GM21360 (cell line): ENCODE measurements at regions not wholly inside any gene's neighbourhood (a gene's known extent, or its start where the extent isn't known, plus 50 kb on each side); places are given as distances from the start of the nearest gene placed in this dataset.
A peak's percentile ranks its signal among the peaks of the same experiment; 100 is the strongest.
"Not testable (repeated sequence)": the region's sequence is repeated elsewhere in the genome, so short reads cannot be mapped to it uniquely, and the experiment has no call there.

Experiments used
- ATAC-seq: cut with Tn5 transposase; IDR thresholded peaks from one replicate; pipeline ENCODE4 v1.9.1; 2021; ENCODE audit warnings: mild to moderate bottlenecking, moderate library complexity; ENCODE audit not compliant: unreplicated experiment

DNA sequence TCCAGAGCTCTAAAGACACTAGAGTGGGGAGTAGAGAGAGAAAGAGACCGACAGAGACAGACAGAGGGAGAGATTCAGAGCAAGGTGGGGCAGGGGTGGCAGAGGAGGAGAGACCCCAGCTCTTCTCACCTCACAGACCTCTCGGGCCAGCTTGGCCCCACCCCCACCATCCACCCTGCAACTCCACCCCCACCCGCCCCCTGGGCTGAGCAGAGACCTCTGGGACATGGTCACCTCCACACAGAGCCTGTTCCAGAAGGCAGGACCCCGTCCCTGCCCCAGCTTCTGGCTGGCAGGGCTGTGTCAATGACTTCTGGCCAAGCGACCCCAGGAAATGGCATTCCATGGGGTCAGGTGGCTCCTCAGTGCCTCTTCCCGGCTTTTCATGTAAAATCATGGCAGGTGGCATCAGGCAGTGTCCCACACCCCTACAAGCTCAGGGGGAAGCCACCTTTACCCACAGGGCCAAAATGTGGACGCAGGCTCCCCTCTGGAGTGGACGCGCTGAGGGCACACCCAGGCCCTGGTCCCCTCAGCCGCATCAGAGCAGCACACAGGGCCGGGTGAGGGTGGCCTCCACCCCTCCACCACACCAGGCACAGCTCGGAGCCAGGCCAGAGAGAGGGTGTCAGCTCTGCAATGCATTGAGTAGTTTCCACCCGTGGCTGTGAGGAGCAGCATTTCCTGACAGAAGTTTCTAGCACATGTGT is 131.2 kb upstream of the LPCAT1 start:
- no peak for ATAC-seq

DNA sequence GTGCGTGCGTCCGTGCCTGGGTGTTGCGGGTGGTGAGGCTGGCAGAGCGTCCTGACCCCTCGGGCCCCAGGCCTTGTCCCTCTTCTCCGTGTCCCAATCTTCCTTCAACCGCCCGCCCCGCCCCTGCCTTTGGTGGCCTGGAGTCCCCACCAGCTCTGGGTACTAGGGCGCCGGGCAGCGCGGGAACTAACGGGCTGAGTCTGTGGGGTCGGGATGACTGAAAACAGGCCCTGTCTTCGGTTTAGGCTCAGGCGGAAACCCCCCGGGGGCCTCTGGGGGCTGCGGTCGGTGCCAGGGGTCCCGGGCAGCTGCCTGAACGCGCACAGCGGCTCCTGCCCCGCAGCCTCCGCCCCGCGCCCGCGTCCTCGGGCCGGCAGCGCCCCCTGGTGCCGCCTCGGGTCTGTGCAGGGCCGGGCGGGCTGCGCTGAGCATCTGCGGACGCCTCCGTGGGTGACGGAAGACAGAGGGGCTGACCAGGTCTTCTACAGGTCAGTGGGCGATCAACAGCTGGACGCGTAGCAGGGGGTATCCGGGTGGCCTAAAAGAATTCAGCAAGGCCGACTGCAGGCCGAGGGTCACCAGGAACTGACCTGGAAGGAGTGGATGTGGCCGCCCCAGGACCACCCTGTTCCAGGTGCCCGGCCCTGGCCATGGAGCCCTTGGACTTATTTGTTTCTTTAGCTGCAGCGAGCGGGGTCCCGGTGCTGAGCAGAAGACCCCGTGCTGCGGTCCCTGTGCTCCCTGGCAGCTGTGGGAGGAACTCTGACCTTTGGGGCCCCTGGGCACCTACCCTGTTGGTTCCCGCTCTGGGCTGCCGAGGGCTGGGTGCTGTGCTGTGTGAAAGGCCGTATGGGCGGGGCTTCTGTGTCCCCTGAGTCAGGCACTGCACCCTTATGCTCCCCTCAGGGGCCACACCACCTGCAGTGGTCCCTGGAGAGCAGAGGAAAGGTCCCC is 130.2 kb upstream of the LPCAT1 start:
- peak; percentile 84 for ATAC-seq

- ATAC-seq = peak; percentile 33
Observed at GRCh38 chr5:1652873-1653697, 129.3 kb upstream of the LPCAT1 start.

- ATAC-seq = no peak
Observed at GRCh38 chr5:1651971-1652872, 128.5 kb upstream of the LPCAT1 start.

GRCh38 chr5:1651250-1651649 is 127.5 kb upstream of the LPCAT1 start:
- no peak for ATAC-seq

DNA sequence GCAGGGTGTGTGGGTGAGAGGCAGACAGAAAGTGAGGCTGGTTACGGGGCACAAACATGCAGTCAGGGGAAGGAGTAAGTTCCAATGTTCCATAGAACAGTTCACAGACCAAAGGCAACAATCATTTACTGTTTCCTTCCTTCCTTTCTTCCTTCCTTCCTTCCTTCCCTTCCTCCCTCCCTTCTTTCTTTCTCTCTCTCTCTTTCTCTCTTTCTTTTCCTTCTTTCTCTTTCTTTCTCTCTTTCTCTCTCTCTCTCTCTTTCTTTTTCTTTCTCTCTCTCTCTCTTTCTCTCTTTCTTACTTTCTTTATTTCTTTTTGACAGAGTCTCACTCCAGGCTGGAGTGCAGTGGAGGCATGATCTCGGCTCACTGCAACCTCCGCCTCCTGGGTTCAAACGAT is 125.8 kb upstream of the LPCAT1 start:
- ATAC-seq = no peak

- ATAC-seq = no peak
Observed at GRCh38 chr5:1648806-1649205, 125.0 kb upstream of the LPCAT1 start.

DNA sequence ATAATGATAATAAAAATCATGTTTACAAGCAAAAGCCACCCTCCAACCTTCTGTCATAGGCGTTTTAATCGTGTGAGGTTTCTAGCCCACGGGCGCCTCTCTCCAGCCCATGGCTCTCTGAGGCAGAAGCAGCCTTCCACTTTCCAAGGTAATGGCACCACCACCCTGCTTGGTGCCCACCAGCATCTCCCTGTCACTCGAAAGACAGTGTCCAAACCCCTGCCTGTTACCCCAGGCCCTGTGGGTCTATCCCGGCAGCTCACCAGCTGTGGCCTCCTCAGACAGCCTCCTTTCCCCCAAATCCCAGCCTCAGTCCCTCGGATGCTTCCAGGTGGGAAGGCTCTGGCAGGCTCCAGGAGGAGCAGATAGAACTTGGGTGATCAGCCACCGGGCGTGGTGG is 123.8 kb upstream of the LPCAT1 start:
- ATAC-seq = no peak

DNA sequence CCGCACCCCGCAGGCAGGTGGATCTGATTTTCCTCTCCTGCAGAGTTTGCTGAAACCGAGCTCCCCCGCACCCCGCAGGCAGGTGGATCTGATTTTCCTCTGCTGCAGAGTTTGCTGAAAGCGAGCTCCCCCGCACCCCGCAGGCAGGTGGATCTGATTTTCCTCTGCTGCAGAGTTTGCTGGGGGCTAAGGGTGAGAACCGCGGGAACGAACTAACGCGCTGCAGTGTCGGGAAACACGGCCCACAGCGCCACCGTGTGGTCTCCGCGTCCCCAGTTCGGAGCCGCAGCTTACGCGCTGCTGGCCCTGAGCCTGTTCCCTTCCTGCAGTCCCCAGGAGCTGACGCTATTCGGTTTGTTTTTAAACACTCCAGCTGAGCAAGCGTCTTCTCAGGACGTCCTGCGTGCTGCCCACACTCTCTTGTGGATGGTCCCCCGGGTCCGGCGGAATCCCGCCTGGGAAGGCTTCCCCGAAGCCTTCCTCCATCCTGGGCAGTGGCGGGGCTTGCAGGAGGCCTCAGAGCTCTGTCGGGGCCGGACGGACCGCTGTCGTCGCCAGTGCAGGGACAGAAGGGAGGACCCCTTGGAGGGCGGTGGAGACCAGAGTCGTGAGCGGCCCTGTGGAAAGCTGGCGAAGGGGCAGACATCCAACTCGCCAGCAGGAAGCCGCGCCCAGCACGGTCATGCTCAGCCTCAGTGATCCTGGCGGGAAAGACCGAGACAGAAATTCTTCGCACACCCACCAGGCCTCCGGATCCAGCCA is 121.2 kb upstream of the LPCAT1 start:
- ATAC-seq = peak; percentile 88

DNA sequence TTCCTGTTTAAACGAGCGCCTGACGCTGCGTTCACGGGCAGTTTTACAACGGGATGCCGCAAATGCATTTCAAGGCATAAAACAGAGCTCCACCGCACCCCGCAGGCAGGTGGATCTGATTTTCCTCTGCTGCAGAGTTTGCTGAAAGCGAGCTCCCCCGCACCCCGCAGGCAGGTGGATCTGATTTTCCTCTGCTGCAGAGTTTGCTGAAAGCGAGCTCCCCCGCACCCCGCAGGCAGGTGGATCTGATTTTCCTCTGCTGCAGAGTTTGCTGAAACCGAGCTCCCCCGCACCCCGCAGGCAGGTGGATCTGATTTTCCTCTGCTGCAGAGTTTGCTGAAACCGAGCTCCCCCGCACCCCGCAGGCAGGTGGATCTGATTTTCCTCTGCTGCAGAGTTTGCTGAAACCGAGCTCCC is 120.6 kb upstream of the LPCAT1 start:
- ATAC-seq = not testable (repeated sequence)

GRCh38 chr5:1643651-1644392 is 120.1 kb upstream of the LPCAT1 start:
- no peak for ATAC-seq

DNA sequence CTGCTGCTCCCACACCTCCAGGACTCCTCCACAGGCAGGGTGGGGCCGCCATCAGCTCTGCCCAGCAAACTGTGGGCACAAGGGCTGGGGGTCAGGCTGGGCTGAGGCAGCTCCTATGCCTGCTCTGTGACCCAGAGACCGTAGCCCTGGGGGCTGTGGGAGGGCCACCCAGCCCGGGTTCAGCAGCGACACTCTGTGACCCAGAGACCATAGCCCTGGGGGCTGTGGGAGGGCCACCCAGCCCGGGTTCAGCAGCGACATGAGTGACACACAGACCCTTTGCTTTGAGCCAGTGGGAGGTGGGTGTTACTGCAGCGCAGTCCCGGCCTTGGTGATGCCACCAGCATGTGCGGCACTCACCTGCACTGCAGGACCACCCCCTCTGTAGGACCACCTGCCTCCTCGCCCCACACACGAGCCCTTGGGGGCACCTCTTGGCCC is 118.9 kb upstream of the LPCAT1 start:
- no peak for ATAC-seq

- no peak for ATAC-seq
Observed at GRCh38 chr5:1642221-1642620, 118.5 kb upstream of the LPCAT1 start.

DNA sequence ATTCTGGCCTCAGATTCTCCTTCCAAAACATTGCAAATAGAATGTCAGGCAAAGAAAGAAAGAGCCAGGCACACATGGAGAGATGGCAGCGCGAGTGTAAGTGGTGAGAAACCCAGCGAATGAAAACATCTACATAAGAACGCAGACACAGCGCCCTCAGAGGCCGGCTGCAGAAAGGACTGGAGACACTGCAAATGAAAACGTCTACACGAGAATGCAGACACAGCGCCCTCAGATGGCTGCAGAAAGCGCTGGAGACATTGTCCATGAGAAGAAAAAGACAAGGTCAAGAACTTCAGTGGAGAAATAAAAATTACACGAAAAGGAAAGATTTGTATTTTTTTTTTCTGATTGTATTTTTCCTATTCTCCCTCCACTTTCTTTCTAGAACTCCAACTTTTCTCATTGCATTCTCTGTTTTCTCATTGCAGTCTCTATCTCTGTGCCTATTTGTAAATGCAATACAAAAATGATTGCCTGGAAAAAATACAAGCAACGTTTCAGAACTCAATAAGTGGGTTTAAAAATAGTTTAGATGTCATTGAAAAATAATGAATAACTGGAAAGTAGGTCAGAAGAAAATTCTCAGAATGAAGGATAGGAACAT is 117.9 kb upstream of the LPCAT1 start:
- ATAC-seq = no peak

GRCh38 chr5:1641041-1641440 is 117.3 kb upstream of the LPCAT1 start:
- ATAC-seq = no peak

- no peak for ATAC-seq
Observed at GRCh38 chr5:1640421-1640881, 116.7 kb upstream of the LPCAT1 start.

- no peak for ATAC-seq
Observed at GRCh38 chr5:1639757-1640156, 116.0 kb upstream of the LPCAT1 start.
